ENCODE measurements at regions not wholly inside any gene's neighbourhood (a gene's known extent, or its start where the extent isn't known, plus 50 kb on each side); places are given as distances from the start of the nearest gene placed in this dataset.
A peak's percentile ranks its signal among the peaks of the same experiment; 100 is the strongest.

GRCh38 chr4:41374490-41374889, 117.8 kb downstream of the UCHL1 start:
- no peak for TF ChIP-seq CTCF (IDR thresholded peaks at IDR 0.05; ENCODE audit: unreplicated experiment)

GRCh38 chr4:41375561-41375960, 118.8 kb downstream of the UCHL1 start:
- Mint-ChIP-seq H3K27ac (ENCODE audit: unreplicated experiment) (peak overlapping the region; percentile 69), H3K36me3 (ENCODE audit: insufficient read depth, unreplicated experiment) (peaks cover 6% of the 10 kb centered on the region), H3K27me3 (ENCODE audit: unreplicated experiment) (no peaks in the 10 kb centered on the region), H3K4me1 (ENCODE audit: low read depth, unreplicated experiment) (peaks cover 41% of the 10 kb centered on the region), H3K9me3 (ENCODE audit: low read depth, unreplicated experiment) (peaks cover 9% of the 10 kb centered on the region), H3K4me3 (ENCODE audit: low read depth, unreplicated experiment) (peak overlapping the region; percentile 44)
- intact Hi-C loops (cut with micrococcal nuclease; ENCODE audit: unreplicated experiment) = no loop called here
- peak; percentile 30 for DNase-seq
- CTCF ChIA-PET = interaction anchor here (1.0 kb wide), 1 partner anchor 94 kb away, joined by 4 read pairs; no protein-coding TSS in a partner anchor
- TF ChIP-seq CTCF (IDR thresholded peaks at IDR 0.05; ENCODE audit: unreplicated experiment) = no peak
- no TSS peak for BruUV-seq (replicated peaks)

More at GRCh38 chr4:41374490-41374889, 117.8 kb downstream of the UCHL1 start:
- H3K27me3 Mint-ChIP-seq (ENCODE audit: unreplicated experiment) = no peaks in the 10 kb centered on the region
- peaks cover 9% of the 10 kb centered on the region for H3K9me3 Mint-ChIP-seq (ENCODE audit: low read depth, unreplicated experiment)
- H3K4me1 Mint-ChIP-seq (ENCODE audit: low read depth, unreplicated experiment) = peaks cover 41% of the 10 kb centered on the region
- no peak overlapping the region for H3K4me3 Mint-ChIP-seq (ENCODE audit: low read depth, unreplicated experiment)
- intact Hi-C loops (cut with micrococcal nuclease; ENCODE audit: unreplicated experiment) = no loop called here
- CTCF ChIA-PET = interaction anchor here (0.6 kb wide), 1 partner anchor 9 kb away, joined by 3 read pairs; no protein-coding TSS in a partner anchor
- no peak overlapping the region for H3K27ac Mint-ChIP-seq (ENCODE audit: unreplicated experiment)
- BruUV-seq (replicated peaks) = no TSS peak
- DNase-seq = no peak
- H3K36me3 Mint-ChIP-seq (ENCODE audit: insufficient read depth, unreplicated experiment) = peaks cover 6% of the 10 kb centered on the region

DNA sequence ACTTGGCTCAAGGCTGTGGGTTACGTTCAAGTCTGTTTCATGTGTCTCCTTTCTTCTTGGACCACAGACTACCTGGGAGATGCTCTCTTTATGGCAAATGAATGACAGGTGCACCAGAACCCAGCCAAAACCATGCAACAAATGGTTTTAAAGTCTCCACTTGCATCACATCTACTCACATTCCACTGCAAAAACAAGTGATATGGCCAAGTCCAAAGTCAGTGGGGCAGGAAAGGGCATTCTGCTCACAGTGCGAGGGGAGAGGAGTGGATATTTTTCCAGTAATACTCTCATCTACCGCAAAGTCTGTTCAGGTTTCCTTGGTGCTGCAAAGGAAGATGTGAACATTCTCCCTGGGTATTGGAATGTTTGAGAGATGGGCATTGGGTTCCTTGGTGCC, 120.5 kb downstream of the UCHL1 start:
- no peak overlapping the region for H3K27ac Mint-ChIP-seq (ENCODE audit: unreplicated experiment)
- no peak for DNase-seq
- no peaks in the 10 kb centered on the region for H3K27me3 Mint-ChIP-seq (ENCODE audit: unreplicated experiment)
- intact Hi-C loops (cut with micrococcal nuclease; ENCODE audit: unreplicated experiment) = no loop called here
- H3K4me3 Mint-ChIP-seq (ENCODE audit: low read depth, unreplicated experiment) = no peak overlapping the region
- peaks cover 9% of the 10 kb centered on the region for H3K9me3 Mint-ChIP-seq (ENCODE audit: low read depth, unreplicated experiment)
- peaks cover 6% of the 10 kb centered on the region for H3K36me3 Mint-ChIP-seq (ENCODE audit: insufficient read depth, unreplicated experiment)
- no peak for TF ChIP-seq CTCF (IDR thresholded peaks at IDR 0.05; ENCODE audit: unreplicated experiment)
- peaks cover 32% of the 10 kb centered on the region for H3K4me1 Mint-ChIP-seq (ENCODE audit: low read depth, unreplicated experiment)
- BruUV-seq (replicated peaks) = no TSS peak
- CTCF ChIA-PET = no interaction called here

- Mint-ChIP-seq H3K36me3 (ENCODE audit: insufficient read depth, unreplicated experiment) (peaks cover 6% of the 10 kb centered on the region), H3K9me3 (ENCODE audit: low read depth, unreplicated experiment) (peaks cover 6% of the 10 kb centered on the region), H3K27me3 (ENCODE audit: unreplicated experiment) (no peaks in the 10 kb centered on the region), H3K4me1 (ENCODE audit: low read depth, unreplicated experiment) (peaks cover 37% of the 10 kb centered on the region), H3K27ac (ENCODE audit: unreplicated experiment) (no peak overlapping the region), H3K4me3 (ENCODE audit: low read depth, unreplicated experiment) (no peak overlapping the region)
- CTCF ChIA-PET = no interaction called here
- DNase-seq = no peak
- intact Hi-C loops (cut with micrococcal nuclease; ENCODE audit: unreplicated experiment) = no loop called here
- BruUV-seq (replicated peaks) = no TSS peak
- TF ChIP-seq CTCF (IDR thresholded peaks at IDR 0.05; ENCODE audit: unreplicated experiment) = no peak
Measured at GRCh38 chr4:41379230-41379629, 122.5 kb downstream of the UCHL1 start.
